ENCODE measurements at regions not wholly inside any gene's neighbourhood (a gene's known extent, or its start where the extent isn't known, plus 50 kb on each side); places are given as distances from the start of the nearest gene placed in this dataset.

DNA sequence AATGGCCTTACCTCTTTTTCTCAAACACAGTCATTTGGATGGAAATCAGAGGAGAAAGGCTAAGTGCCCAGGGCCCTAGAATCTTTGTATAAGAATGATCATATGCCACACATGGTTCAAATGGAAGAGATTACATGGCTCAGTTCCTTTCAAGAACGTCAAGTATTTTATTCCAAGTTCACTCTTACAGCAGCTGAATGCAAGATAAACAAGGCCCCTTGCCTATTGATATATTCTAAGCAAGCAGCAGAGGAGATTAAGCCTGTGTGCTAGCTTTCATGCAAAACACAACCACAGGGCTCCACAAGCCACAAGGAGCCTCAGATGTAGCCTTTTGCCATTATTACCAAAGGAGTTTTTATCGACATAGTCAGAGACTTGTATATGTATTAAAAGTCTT lies 55.3 kb upstream of the SLCO6A1 start:
- H3K4me3 ChIP-seq (ENCODE audit: low read length): no peak overlapping the region
- no peak for TF ChIP-seq CTCF (conservative IDR thresholded peaks at IDR 0.05; ENCODE audit: low read length)
- DNase-seq (ENCODE audit: low read depth): peak; percentile 16

DNA sequence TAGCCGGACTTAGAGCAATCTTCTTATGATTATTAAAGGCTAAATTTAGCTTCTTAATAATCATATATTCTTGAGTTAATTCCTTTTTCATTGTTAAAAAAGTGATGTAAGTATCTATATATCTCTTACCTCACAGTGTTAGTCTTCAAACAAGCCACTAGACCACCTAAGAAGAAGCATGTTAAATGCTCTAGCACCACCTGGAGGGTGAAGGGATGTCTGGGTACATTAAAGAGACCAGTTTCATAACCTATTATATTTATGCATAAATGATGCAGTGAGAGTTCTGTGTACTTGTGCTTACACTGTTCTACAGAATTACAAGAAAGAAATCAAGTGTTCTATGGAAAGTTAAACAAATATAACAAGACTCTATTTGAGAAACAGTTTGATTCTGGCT lies 55.9 kb upstream of the SLCO6A1 start:
- H3K4me3 ChIP-seq (ENCODE audit: low read length): no peak overlapping the region
- TF ChIP-seq CTCF (conservative IDR thresholded peaks at IDR 0.05; ENCODE audit: low read length): no peak; the same call in 1 of the 2 replicates
- no peak for DNase-seq (ENCODE audit: low read depth)

DNA sequence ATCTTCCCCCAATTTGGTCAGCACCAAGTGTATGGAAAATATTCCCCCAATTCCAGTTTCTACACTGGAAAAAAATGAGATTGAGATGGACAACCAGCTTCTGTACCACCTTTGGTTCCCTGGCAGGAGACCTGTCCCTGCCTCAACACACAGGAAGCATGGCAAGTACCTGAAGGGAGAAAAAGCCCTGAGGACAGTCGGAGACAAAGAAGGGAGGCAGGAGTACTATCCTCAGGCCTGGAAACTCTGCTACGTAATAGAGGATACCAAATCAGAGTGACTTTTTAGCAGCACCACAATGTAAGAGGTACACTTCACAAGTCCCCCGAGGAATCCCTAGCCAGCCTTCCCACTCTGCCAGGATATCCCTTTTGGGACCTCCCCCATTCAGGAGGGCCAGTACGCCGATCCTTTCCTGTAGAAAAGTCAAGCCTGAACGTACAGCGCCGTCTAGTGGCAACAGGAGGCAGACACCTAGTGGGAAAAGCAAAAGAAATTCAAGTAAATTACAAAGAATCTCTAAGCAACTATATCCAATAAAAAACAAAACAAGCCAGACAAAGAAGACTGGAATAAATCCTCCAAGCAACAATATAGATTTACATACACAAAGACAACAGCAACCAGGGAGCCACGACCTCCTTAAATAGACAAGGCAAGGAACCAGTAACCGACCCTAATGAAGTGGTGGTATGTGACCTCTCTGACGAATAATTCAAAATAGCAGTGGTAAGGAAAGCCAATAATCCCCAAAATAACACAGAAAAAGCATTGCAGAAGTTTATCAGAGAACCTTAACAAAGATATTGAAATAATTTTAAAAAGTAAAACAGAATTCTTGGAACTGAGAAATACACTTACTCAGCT lies 63.3 kb upstream of the SLCO6A1 start:
- peak; percentile 76 for TF ChIP-seq CTCF (conservative IDR thresholded peaks at IDR 0.05; ENCODE audit: low read length)
- no peak overlapping the region for H3K4me3 ChIP-seq (ENCODE audit: low read length)
- peak; percentile 15 for DNase-seq (ENCODE audit: low read depth)

DNA sequence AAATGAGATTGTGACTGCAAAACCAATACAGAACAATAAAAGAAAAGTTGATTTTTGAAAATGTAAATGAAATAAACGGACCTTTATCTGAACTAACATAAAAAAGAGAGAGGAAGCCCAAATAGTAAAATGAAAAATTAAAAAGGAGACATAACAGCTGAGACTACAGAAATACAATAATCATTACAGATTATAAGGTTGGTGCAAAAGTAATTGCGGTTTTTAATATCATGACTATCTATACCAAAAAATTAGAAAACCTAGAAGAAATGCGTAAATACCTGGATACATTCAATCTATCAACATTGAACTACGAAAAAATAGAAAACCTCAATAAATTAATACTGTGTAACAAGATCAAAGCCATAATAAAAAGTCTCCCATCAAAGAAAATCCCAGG lies 71.9 kb upstream of the SLCO6A1 start:
- H3K4me3 ChIP-seq (ENCODE audit: low read length): no peak overlapping the region
- no peak for DNase-seq (ENCODE audit: low read depth)
- TF ChIP-seq CTCF (conservative IDR thresholded peaks at IDR 0.05; ENCODE audit: low read length): no peak

- no peak for TF ChIP-seq CTCF (conservative IDR thresholded peaks at IDR 0.05; ENCODE audit: low read length)
- DNase-seq (ENCODE audit: low read depth): no peak
- H3K4me3 ChIP-seq (ENCODE audit: low read length): no peak overlapping the region
Observed at GRCh38 chr5:102578362-102578761, 79.6 kb upstream of the SLCO6A1 start.

- DNase-seq (ENCODE audit: low read depth): no peak
- TF ChIP-seq CTCF (conservative IDR thresholded peaks at IDR 0.05; ENCODE audit: low read length): no peak
- no peak overlapping the region for H3K4me3 ChIP-seq (ENCODE audit: low read length)
Observed at GRCh38 chr5:102579379-102579778, 80.6 kb upstream of the SLCO6A1 start.

DNA sequence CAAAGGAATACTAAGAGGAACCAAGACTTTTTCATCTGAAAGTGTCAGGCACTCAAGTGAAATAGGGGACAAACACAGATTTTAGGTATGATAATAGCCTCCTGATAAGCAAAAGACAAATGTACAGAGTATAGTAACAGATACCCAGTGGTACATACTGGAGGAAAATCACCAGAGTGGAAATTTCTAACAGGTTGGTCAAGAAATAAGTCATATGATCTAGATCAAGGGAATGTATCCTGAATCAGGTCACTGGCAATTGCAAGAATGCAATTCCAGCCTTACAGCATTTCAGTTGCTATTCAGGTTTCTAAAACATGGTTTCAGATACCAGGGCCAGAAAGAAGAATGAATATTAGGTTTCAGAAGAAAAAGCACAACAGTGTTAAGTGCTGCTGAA lies 82.2 kb upstream of the SLCO6A1 start:
- no peak for DNase-seq (ENCODE audit: low read depth)
- no peak for TF ChIP-seq CTCF (conservative IDR thresholded peaks at IDR 0.05; ENCODE audit: low read length)
- no peak overlapping the region for H3K4me3 ChIP-seq (ENCODE audit: low read length)
